ENCODE measurements at regions not wholly inside any gene's neighbourhood (a gene's known extent, or its start where the extent isn't known, plus 50 kb on each side); places are given as distances from the start of the nearest gene placed in this dataset.

DNA sequence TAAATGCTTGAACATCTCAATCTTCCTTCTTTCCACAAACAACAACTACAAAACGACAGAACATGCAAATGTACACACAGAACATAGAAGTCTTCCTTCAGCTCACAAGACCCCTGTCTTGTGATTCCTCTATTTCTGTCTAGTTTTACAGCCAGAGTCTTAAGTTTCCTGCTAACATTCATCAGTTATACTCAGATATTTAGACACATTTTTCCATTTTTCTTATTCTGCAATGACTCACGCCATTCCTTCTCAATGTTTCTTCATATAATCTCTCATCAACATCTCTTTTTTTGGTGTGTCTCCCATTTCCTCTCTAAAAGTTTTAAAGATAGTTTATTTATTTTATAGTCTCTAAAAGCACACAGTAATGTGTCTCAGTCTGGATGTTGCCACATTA, 1872.9 kb upstream of the PCDH20 start:
- DNase-seq, result no peak
- H3K4me3 ChIP-seq, result no peak overlapping the region
- H3K4me1 ChIP-seq, result no peaks in the 10 kb centered on the region
- H3K27me3 ChIP-seq, result no peaks in the 10 kb centered on the region
- H3K9ac ChIP-seq (ENCODE audit: low read depth in 2 of 2, low read length in 2 of 2), result no peak overlapping the region
- no peaks in the 10 kb centered on the region for H3K36me3 ChIP-seq
- intact Hi-C loops (cut with DNase I), result no loop called here
- H3K9me3 ChIP-seq, result no peaks in the 10 kb centered on the region
- no peak overlapping the region for H3K27ac ChIP-seq
- no peak for TF ChIP-seq CTCF (IDR thresholded peaks at IDR 0.05)

GRCh38 chr13:63287926-63288325, 1872.3 kb upstream of the PCDH20 start:
- Histone ChIP-seq H3K9ac (ENCODE audit: low read depth in 2 of 2, low read length in 2 of 2) (no peak overlapping the region), H3K4me1 (no peaks in the 10 kb centered on the region), H3K9me3 (no peaks in the 10 kb centered on the region), H3K4me3 (no peak overlapping the region), H3K27me3 (no peaks in the 10 kb centered on the region), H3K36me3 (no peaks in the 10 kb centered on the region), H3K27ac (no peak overlapping the region)
- intact Hi-C loops (cut with DNase I), result no loop called here
- TF ChIP-seq CTCF (IDR thresholded peaks at IDR 0.05), result no peak
- no peak for DNase-seq

GRCh38 chr13:63285426-63285825, 1869.8 kb upstream of the PCDH20 start:
- TF ChIP-seq CTCF (IDR thresholded peaks at IDR 0.05), result no peak
- Histone ChIP-seq H3K4me1 (no peaks in the 10 kb centered on the region), H3K9ac (ENCODE audit: low read depth in 2 of 2, low read length in 2 of 2) (no peak overlapping the region), H3K27me3 (no peaks in the 10 kb centered on the region), H3K4me3 (no peak overlapping the region), H3K27ac (no peak overlapping the region), H3K9me3 (no peaks in the 10 kb centered on the region), H3K36me3 (no peaks in the 10 kb centered on the region)
- intact Hi-C loops (cut with DNase I), result no loop called here
- no peak for DNase-seq

DNA sequence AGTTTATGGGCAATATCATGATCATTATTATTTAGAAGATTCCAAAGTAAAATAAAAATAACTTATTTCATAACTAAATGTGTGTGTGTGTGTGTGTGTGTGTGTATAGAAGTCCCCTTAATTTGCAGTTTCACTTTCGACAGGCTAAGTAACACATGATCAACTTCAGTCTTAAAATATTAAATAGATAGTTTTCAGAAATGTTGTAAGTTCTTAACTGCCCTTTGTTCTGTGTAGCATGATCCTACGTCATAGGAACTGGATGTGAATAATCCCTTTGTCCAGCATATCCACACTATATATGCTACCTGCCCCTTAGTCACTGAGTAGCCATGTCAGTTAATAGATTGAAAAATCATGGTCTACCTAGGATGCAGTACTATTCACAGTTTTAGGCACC, 1863.5 kb upstream of the PCDH20 start:
- Histone ChIP-seq H3K4me3 (no peak overlapping the region), H3K36me3 (no peaks in the 10 kb centered on the region), H3K9me3 (no peaks in the 10 kb centered on the region), H3K27me3 (no peaks in the 10 kb centered on the region), H3K27ac (no peak overlapping the region), H3K4me1 (no peaks in the 10 kb centered on the region), H3K9ac (ENCODE audit: low read depth in 2 of 2, low read length in 2 of 2) (no peak overlapping the region)
- no peak for DNase-seq
- TF ChIP-seq CTCF (IDR thresholded peaks at IDR 0.05), result no peak
- intact Hi-C loops (cut with DNase I), result no loop called here

DNA sequence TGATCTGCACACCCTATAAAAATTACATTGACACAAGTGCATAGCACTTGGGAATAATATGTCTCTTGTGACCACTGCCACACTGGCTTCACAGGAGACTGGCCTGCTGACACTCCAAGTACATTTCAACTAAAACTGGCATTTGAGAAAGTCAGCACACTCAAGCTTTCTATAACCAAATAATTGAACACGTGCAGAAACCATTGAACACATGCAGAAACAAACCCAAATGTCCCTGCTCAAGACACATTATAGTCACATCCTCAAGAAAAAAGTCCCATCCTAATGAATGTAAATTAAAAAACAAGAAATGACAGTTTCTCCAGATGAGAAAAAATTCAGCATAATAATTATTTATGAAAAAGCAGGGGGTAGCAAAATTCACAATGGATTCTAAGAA, 1859.1 kb upstream of the PCDH20 start:
- no peak for TF ChIP-seq CTCF (IDR thresholded peaks at IDR 0.05)
- H3K36me3 ChIP-seq, result no peaks in the 10 kb centered on the region
- intact Hi-C loops (cut with DNase I), result no loop called here

More for the DNA sequence above, 1859.1 kb upstream of the PCDH20 start:
- no peak for DNase-seq
- Histone ChIP-seq H3K9me3 (no peaks in the 10 kb centered on the region), H3K4me1 (no peaks in the 10 kb centered on the region), H3K27me3 (no peaks in the 10 kb centered on the region), H3K4me3 (no peak overlapping the region), H3K9ac (ENCODE audit: low read depth in 2 of 2, low read length in 2 of 2) (no peak overlapping the region), H3K27ac (no peak overlapping the region)

Data from colonic mucosa (tissue), 4 donors.